WTC11 (cell line): ENCODE measurements at regions not wholly inside any gene's neighbourhood (a gene's known extent, or its start where the extent isn't known, plus 50 kb on each side); places are given as distances from the start of the nearest gene placed in this dataset.

Source experiments
- ATAC-seq: fragments of 200-7000 bp; cut with Tn5 transposase; 2 replicates; pipeline ENCODE4 v1.10.0; 2021; ENCODE audit warnings: mild to moderate bottlenecking, moderate library complexity
- CTCF ChIA-PET: fragments of 300-600 bp; sonication (Branson Sonifier 250); formaldehyde crosslinking; loops from one replicate; lab custom pipeline; 2021; ENCODE audit warnings: antibody characterized with exemption; lab: Charles Lee
- POLR2A ChIA-PET: fragments of 350-600 bp; sonication (Branson Sonifier 250); formaldehyde crosslinking; loops from one replicate; lab custom pipeline; 2021; ENCODE audit warnings: antibody characterized with exemption; lab: Charles Lee
- DNase-seq: peaks from one replicate; pipeline ENCODE4 v3.0.0; 2021; ENCODE audit warnings: low spot score
- H3K27ac Mint-ChIP-seq: 2 replicates; pipeline ENCODE4 v1.8.0; 2021; ENCODE audit warnings: mixed read lengths
- H3K27me3 Mint-ChIP-seq: 2 replicates; pipeline ENCODE4 v1.8.0; 2021; ENCODE audit warnings: low read depth, mild to moderate bottlenecking, moderate library complexity, mixed read lengths
- H3K36me3 Mint-ChIP-seq: 2 replicates; pipeline ENCODE4 v1.8.0; 2021; ENCODE audit warnings: mixed read lengths
- H3K4me1 Mint-ChIP-seq: 2 replicates; pipeline ENCODE4 v1.8.0; 2022; ENCODE audit warnings: mixed read lengths
- H3K4me3 Mint-ChIP-seq: 2 replicates; pipeline ENCODE4 v1.8.0; 2021; ENCODE audit warnings: mild to moderate bottlenecking, moderate library complexity, mixed read lengths
- H3K9me3 Mint-ChIP-seq: 2 replicates; pipeline ENCODE4 v1.8.0; 2021; ENCODE audit warnings: mixed read lengths
- ARID4B ChIP-seq: sonication (generic); formaldehyde crosslinking; IDR thresholded peaks from 2 replicates; pipeline ENCODE4 v1.8.0; 2023; ENCODE audit warnings: missing genetic modification reagents, mild to moderate bottlenecking, borderline replicate concordance
- ATF1 ChIP-seq: sonication (generic); formaldehyde crosslinking; IDR thresholded peaks from 2 replicates; pipeline ENCODE4 v1.8.1; 2023; ENCODE audit warnings: mild to moderate bottlenecking, moderate library complexity, missing genetic modification reagents
- CREB1 ChIP-seq: sonication (generic); formaldehyde crosslinking; IDR thresholded peaks from 2 replicates; pipeline ENCODE4 v1.8.0; 2023; ENCODE audit warnings: mild to moderate bottlenecking, missing genetic modification reagents
- GRHL2 ChIP-seq: fragments of 250-450 bp; sonication (Bioruptor Pico); IDR thresholded peaks from 2 replicates; pipeline ENCODE4 v1.8.0; 2022; ENCODE audit warnings: mild to moderate bottlenecking, moderate library complexity; ENCODE audit not compliant: insufficient replicate concordance, severe bottlenecking
- GTF2I ChIP-seq: fragments of 250-450 bp; sonication (Bioruptor Pico); conservative IDR thresholded peaks from 2 replicates; pipeline ENCODE4 v1.4.0; 2021; ENCODE audit warnings: mild to moderate bottlenecking
- NFE2L1 ChIP-seq: sonication (generic); formaldehyde crosslinking; IDR thresholded peaks from 2 replicates; pipeline ENCODE4 v1.8.1; 2023; ENCODE audit warnings: missing genetic modification reagents
- RORB ChIP-seq: fragments of 250-450 bp; sonication (Bioruptor Pico); IDR thresholded peaks from 2 replicates; pipeline ENCODE4 v1.9.0; 2021; ENCODE audit warnings: mild to moderate bottlenecking
- USF2 ChIP-seq: sonication (generic); formaldehyde crosslinking; IDR thresholded peaks from 2 replicates; pipeline ENCODE4 v1.8.1; 2023; ENCODE audit warnings: mild to moderate bottlenecking, missing genetic modification reagents, moderate library complexity
- ZNF138 ChIP-seq: sonication (generic); formaldehyde crosslinking; conservative IDR thresholded peaks from 2 replicates; pipeline ENCODE4 v1.8.1; 2022; ENCODE audit warnings: mild to moderate bottlenecking, moderate library complexity, missing genetic modification reagents
- ZNF423 ChIP-seq: fragments of 250-450 bp; sonication (Bioruptor Pico); IDR thresholded peaks from 2 replicates; pipeline ENCODE4 v2.1.2; 2022; ENCODE audit warnings: mild to moderate bottlenecking, moderate library complexity
- ZNF512 ChIP-seq: sonication (generic); formaldehyde crosslinking; IDR thresholded peaks from 2 replicates; pipeline ENCODE4 v1.8.1; 2022; ENCODE audit warnings: missing genetic modification reagents, borderline replicate concordance
- ZNF532 ChIP-seq: fragments of 250-450 bp; sonication (Bioruptor Pico); IDR thresholded peaks from 2 replicates; pipeline ENCODE4 v1.9.0; 2021; ENCODE audit warnings: mild to moderate bottlenecking, borderline replicate concordance
- TF ChIP-seq, protein P1 (sequence below): fragments of 250-450 bp; sonication (Bioruptor Pico); IDR thresholded peaks from 2 replicates; pipeline ENCODE4 v1.9.0; 2021; ENCODE audit warnings: mild to moderate bottlenecking
- TF ChIP-seq, protein P2 (sequence below): sonication (generic); formaldehyde crosslinking; IDR thresholded peaks from 2 replicates; pipeline ENCODE4 v1.8.0; 2023; ENCODE audit warnings: missing genetic modification reagents
- TF ChIP-seq, protein P3 (sequence below): sonication (generic); formaldehyde crosslinking; conservative IDR thresholded peaks from 2 replicates; pipeline ENCODE4 v1.8.1; 2022; ENCODE audit warnings: mild to moderate bottlenecking, missing genetic modification reagents
- TF ChIP-seq, protein P4 (sequence below): fragments of 250-450 bp; sonication (Bioruptor Pico); IDR thresholded peaks from 2 replicates; pipeline ENCODE4 v1.9.0; 2021; ENCODE audit warnings: moderate library complexity, mild to moderate bottlenecking, inconsistent platforms, borderline replicate concordance
- TF ChIP-seq, protein P5 (sequence below): fragments of 250-450 bp; sonication (Bioruptor Pico); IDR thresholded peaks from 2 replicates; pipeline ENCODE4 v1.9.0; 2021; ENCODE audit warnings: mild to moderate bottlenecking

GRCh38 chr9:78905986-78906755 is 609.2 kb downstream of the PSAT1 start:
- Mint-ChIP-seq H3K36me3 (no peaks in the 10 kb centered on the region), H3K4me3 (no peak overlapping the region), H3K27me3 (no peaks in the 10 kb centered on the region), H3K4me1 (no peaks in the 10 kb centered on the region), H3K9me3 (peaks cover 10% of the 10 kb centered on the region)
- CTCF ChIA-PET: no interaction called here
- POLR2A ChIA-PET: no interaction called here
- no peak for DNase-seq
- TF ChIP-seq ATF1 (CRISPR knock-in tag) (no peak), NFE2L1 (CRISPR knock-in tag) (no peak), ZNF512 (CRISPR knock-in tag) (no peak), USF2 (CRISPR knock-in tag) (no peak), RORB (CRISPR knock-in tag) (no peak), ZNF138 (CRISPR knock-in tag) (no peak), CREB1 (CRISPR knock-in tag) (no peak), GTF2I (CRISPR knock-in tag) (no peak)
- TF ChIP-seq, protein P1, sequence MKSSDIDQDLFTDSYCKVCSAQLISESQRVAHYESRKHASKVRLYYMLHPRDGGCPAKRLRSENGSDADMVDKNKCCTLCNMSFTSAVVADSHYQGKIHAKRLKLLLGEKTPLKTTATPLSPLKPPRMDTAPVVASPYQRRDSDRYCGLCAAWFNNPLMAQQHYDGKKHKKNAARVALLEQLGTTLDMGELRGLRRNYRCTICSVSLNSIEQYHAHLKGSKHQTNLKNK (CRISPR knock-in tag): no peak
- TF ChIP-seq, protein P2, sequence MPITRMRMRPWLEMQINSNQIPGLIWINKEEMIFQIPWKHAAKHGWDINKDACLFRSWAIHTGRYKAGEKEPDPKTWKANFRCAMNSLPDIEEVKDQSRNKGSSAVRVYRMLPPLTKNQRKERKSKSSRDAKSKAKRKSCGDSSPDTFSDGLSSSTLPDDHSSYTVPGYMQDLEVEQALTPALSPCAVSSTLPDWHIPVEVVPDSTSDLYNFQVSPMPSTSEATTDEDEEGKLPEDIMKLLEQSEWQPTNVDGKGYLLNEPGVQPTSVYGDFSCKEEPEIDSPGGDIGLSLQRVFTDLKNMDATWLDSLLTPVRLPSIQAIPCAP (CRISPR knock-in tag): no peak
- TF ChIP-seq, all 79 proteins: peak for 0
- ATAC-seq: no peak
- no peak overlapping the region for H3K27ac Mint-ChIP-seq

GRCh38 chr9:78909566-78909965 is 612.6 kb downstream of the PSAT1 start:
- ChIA-PET POLR2A (no interaction called here), CTCF (no interaction called here)
- H3K4me1 Mint-ChIP-seq: no peaks in the 10 kb centered on the region
- no peak overlapping the region for H3K4me3 Mint-ChIP-seq
- ATAC-seq (no peak), DNase-seq (no peak)
- no peak overlapping the region for H3K27ac Mint-ChIP-seq
- no peaks in the 10 kb centered on the region for H3K27me3 Mint-ChIP-seq
- H3K36me3 Mint-ChIP-seq: no peaks in the 10 kb centered on the region
- peaks cover 10% of the 10 kb centered on the region for H3K9me3 Mint-ChIP-seq
- TF ChIP-seq ARID4B (no peak), GRHL2 (CRISPR knock-in tag) (no peak), ZNF532 (CRISPR knock-in tag) (no peak), CREB1 (CRISPR knock-in tag) (no peak), ZNF423 (CRISPR knock-in tag) (no peak)
- TF ChIP-seq, protein P3, sequence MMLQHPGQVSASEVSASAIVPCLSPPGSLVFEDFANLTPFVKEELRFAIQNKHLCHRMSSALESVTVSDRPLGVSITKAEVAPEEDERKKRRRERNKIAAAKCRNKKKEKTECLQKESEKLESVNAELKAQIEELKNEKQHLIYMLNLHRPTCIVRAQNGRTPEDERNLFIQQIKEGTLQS (CRISPR knock-in tag): no peak
- TF ChIP-seq, protein P4, sequence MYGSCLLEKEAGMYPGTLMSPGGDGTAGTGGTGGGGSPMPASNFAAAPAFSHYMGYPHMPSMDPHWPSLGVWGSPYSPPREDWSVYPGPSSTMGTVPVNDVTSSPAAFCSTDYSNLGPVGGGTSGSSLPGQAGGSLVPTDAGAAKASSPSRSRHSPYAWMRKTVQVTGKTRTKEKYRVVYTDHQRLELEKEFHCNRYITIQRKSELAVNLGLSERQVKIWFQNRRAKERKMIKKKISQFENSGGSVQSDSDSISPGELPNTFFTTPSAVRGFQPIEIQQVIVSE (CRISPR knock-in tag): no peak
- TF ChIP-seq, protein P5, sequence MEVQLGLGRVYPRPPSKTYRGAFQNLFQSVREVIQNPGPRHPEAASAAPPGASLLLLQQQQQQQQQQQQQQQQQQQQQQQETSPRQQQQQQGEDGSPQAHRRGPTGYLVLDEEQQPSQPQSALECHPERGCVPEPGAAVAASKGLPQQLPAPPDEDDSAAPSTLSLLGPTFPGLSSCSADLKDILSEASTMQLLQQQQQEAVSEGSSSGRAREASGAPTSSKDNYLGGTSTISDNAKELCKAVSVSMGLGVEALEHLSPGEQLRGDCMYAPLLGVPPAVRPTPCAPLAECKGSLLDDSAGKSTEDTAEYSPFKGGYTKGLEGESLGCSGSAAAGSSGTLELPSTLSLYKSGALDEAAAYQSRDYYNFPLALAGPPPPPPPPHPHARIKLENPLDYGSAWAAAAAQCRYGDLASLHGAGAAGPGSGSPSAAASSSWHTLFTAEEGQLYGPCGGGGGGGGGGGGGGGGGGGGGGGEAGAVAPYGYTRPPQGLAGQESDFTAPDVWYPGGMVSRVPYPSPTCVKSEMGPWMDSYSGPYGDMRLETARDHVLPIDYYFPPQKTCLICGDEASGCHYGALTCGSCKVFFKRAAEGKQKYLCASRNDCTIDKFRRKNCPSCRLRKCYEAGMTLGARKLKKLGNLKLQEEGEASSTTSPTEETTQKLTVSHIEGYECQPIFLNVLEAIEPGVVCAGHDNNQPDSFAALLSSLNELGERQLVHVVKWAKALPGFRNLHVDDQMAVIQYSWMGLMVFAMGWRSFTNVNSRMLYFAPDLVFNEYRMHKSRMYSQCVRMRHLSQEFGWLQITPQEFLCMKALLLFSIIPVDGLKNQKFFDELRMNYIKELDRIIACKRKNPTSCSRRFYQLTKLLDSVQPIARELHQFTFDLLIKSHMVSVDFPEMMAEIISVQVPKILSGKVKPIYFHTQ (CRISPR knock-in tag): no peak
